ENCODE measurements at regions not wholly inside any gene's neighbourhood (a gene's known extent, or its start where the extent isn't known, plus 50 kb on each side); places are given as distances from the start of the nearest gene placed in this dataset.

DNA sequence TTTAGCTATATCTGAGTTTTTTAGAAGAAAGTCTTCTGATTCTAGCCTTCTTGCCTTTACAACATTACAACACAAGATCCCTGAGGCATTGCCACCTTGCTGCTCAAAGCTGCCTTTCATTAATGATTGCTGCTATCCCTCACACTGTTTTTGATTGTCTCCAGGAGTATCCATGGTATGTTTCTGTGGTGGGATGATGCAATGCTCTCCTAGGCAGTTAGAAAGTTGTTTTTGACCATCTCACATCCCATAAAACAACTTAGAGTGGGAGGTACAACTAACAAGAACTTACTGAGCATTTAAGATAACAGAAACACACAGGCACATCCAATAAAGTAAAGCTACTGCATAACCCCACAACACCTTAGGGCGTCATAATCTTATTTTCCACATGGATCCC is 1156.0 kb upstream of the LRRTM3 start:
- H3K4me3 Mint-ChIP-seq = no peak overlapping the region

GRCh38 chr10:65778753-65779152 is 1147.1 kb upstream of the LRRTM3 start:
- Mint-ChIP-seq H3K9me3 (no peaks in the 10 kb centered on the region), H3K4me3 (no peak overlapping the region), H3K27me3 (ENCODE audit: insufficient read depth) (no peaks in the 10 kb centered on the region), H3K36me3 (ENCODE audit: low read depth) (no peaks in the 10 kb centered on the region), H3K27ac (no peak overlapping the region), H3K4me1 (no peaks in the 10 kb centered on the region)
- 89 to 100% methylated on average over 1 to 6 of the region's 6 CpGs for WGBS, 2 experiments (ENCODE audit: insufficient coverage in 1 of 2, insufficient read length in 1 of 2)
- TF ChIP-seq, protein P1, sequence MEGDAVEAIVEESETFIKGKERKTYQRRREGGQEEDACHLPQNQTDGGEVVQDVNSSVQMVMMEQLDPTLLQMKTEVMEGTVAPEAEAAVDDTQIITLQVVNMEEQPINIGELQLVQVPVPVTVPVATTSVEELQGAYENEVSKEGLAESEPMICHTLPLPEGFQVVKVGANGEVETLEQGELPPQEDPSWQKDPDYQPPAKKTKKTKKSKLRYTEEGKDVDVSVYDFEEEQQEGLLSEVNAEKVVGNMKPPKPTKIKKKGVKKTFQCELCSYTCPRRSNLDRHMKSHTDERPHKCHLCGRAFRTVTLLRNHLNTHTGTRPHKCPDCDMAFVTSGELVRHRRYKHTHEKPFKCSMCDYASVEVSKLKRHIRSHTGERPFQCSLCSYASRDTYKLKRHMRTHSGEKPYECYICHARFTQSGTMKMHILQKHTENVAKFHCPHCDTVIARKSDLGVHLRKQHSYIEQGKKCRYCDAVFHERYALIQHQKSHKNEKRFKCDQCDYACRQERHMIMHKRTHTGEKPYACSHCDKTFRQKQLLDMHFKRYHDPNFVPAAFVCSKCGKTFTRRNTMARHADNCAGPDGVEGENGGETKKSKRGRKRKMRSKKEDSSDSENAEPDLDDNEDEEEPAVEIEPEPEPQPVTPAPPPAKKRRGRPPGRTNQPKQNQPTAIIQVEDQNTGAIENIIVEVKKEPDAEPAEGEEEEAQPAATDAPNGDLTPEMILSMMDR (conservative IDR thresholded peaks at IDR 0.05) = no peak
- Histone ChIP-seq H3K27ac (ENCODE audit: low read depth, low read length) (no peak overlapping the region), H3K9ac (ENCODE audit: extremely low read depth, low read length, poor library complexity, severe bottlenecking) (no peak overlapping the region), H3K36me3 (ENCODE audit: control insufficient read depth, insufficient read depth, low read length) (no peaks in the 10 kb centered on the region), H3K4me3 (ENCODE audit: low read length) (no peak overlapping the region), H3K27me3 (ENCODE audit: control insufficient read depth, insufficient read depth, low read length, poor library complexity, severe bottlenecking) (no peaks in the 10 kb centered on the region), H3K4me1 (ENCODE audit: control insufficient read depth, insufficient read depth, low read length) (no peaks in the 10 kb centered on the region), H3K9me3 (ENCODE audit: control insufficient read depth, low read length) (no peaks in the 10 kb centered on the region)
- no peak for DNase-seq

More for the DNA sequence above, 1156.0 kb upstream of the LRRTM3 start:
- no peaks in the 10 kb centered on the region for H3K9me3 Mint-ChIP-seq
- H3K4me1 Mint-ChIP-seq = no peaks in the 10 kb centered on the region
- H3K9ac ChIP-seq (ENCODE audit: extremely low read depth, low read length, poor library complexity, severe bottlenecking) = no peak overlapping the region
- no peaks in the 10 kb centered on the region for H3K27me3 ChIP-seq (ENCODE audit: control insufficient read depth, insufficient read depth, low read length, poor library complexity, severe bottlenecking)
- DNase-seq = no peak
- H3K9me3 ChIP-seq (ENCODE audit: control insufficient read depth, low read length) = no peaks in the 10 kb centered on the region
- H3K36me3 ChIP-seq (ENCODE audit: control insufficient read depth, insufficient read depth, low read length) = no peaks in the 10 kb centered on the region
- TF ChIP-seq, protein P1 (conservative IDR thresholded peaks at IDR 0.05) = no peak
- no peak overlapping the region for H3K27ac ChIP-seq (ENCODE audit: low read depth, low read length)
- 93 to 100% methylated on average over 1 of the region's 1 CpG for WGBS, 2 experiments (ENCODE audit: insufficient coverage in 1 of 2, insufficient read length in 1 of 2)
- no peak overlapping the region for H3K27ac Mint-ChIP-seq
- H3K36me3 Mint-ChIP-seq (ENCODE audit: low read depth) = no peaks in the 10 kb centered on the region
- H3K27me3 Mint-ChIP-seq (ENCODE audit: insufficient read depth) = no peaks in the 10 kb centered on the region
- H3K4me3 ChIP-seq (ENCODE audit: low read length) = no peak overlapping the region
- H3K4me1 ChIP-seq (ENCODE audit: control insufficient read depth, insufficient read depth, low read length) = no peaks in the 10 kb centered on the region

- Histone ChIP-seq H3K4me1 (ENCODE audit: control insufficient read depth, insufficient read depth, low read length) (no peaks in the 10 kb centered on the region), H3K9ac (ENCODE audit: extremely low read depth, low read length, poor library complexity, severe bottlenecking) (no peak overlapping the region), H3K27ac (ENCODE audit: low read depth, low read length) (no peak overlapping the region), H3K9me3 (ENCODE audit: control insufficient read depth, low read length) (no peaks in the 10 kb centered on the region), H3K4me3 (ENCODE audit: low read length) (no peak overlapping the region), H3K36me3 (ENCODE audit: control insufficient read depth, insufficient read depth, low read length) (no peaks in the 10 kb centered on the region), H3K27me3 (ENCODE audit: control insufficient read depth, insufficient read depth, low read length, poor library complexity, severe bottlenecking) (no peaks in the 10 kb centered on the region)
- TF ChIP-seq, protein P1 (conservative IDR thresholded peaks at IDR 0.05) = no peak
- Mint-ChIP-seq H3K36me3 (ENCODE audit: low read depth) (no peaks in the 10 kb centered on the region), H3K9me3 (no peaks in the 10 kb centered on the region), H3K4me1 (no peaks in the 10 kb centered on the region), H3K27me3 (ENCODE audit: insufficient read depth) (no peaks in the 10 kb centered on the region), H3K27ac (no peak overlapping the region), H3K4me3 (no peak overlapping the region)
- no peak for DNase-seq
- 80 to 88% methylated on average over 1 to 5 of the region's 5 CpGs for WGBS, 2 experiments (ENCODE audit: insufficient coverage in 1 of 2, insufficient read length in 1 of 2)
These were observed 1145.9 kb upstream of the LRRTM3 start for GRCh38 chr10:65779985-65780384.
